Mesenchymal stem cell (in vitro differentiated cells and primary cell): ENCODE measurements at regions not wholly inside any gene's neighbourhood (a gene's known extent, or its start where the extent isn't known, plus 50 kb on each side); places are given as distances from the start of the nearest gene placed in this dataset.
"Not testable (repeated sequence)": the region's sequence is repeated elsewhere in the genome, so short reads cannot be mapped to it uniquely, and the experiment has no call there.

Experiments
- DNase-seq: peaks from one replicate; pipeline ENCODE4 v3.0.0-alpha.2; 2013
- H2AFZ ChIP-seq: one replicate; pipeline ENCODE4 v1.6.1; 2013; ENCODE audit warnings: low read depth, mild to moderate bottlenecking, control low read depth, inconsistent platforms, low read length, moderate library complexity
- H2AK5ac ChIP-seq: 2 replicates; pipeline ENCODE4 v1.6.1; 2013; ENCODE audit warnings: low read length, moderate library complexity, mild to moderate bottlenecking, inconsistent platforms; ENCODE audit not compliant: severe bottlenecking
- H2BK120ac ChIP-seq: one replicate; pipeline ENCODE4 v1.6.1; 2013; ENCODE audit warnings: low read depth, mild to moderate bottlenecking, inconsistent platforms, low read length, moderate library complexity
- H2BK12ac ChIP-seq, 2 experiments: one replicate each; pipeline ENCODE4 v1.6.1; 2013; ENCODE audit warnings: inconsistent platforms in 2 of 2, low read length in 2 of 2, mild to moderate bottlenecking in 2 of 2, moderate library complexity in 2 of 2, control low read depth in 1 of 2
- H2BK15ac ChIP-seq: one replicate; pipeline ENCODE4 v1.6.1; 2013; ENCODE audit warnings: mild to moderate bottlenecking, low read depth, inconsistent platforms; ENCODE audit not compliant: poor library complexity, severe bottlenecking
- H2BK5ac ChIP-seq: 2 replicates; pipeline ENCODE4 v1.6.1; 2013; ENCODE audit warnings: low read depth, mild to moderate bottlenecking, low read length, control low read depth, inconsistent platforms; ENCODE audit not compliant: poor library complexity, severe bottlenecking
- H3K14ac ChIP-seq, 2 experiments: one replicate each; pipeline ENCODE4 v1.6.1; 2013; ENCODE audit warnings: inconsistent platforms in 2 of 2, low read length in 2 of 2, control low read depth in 1 of 2, mild to moderate bottlenecking in 1 of 2, moderate library complexity in 1 of 2
- H3K18ac ChIP-seq, 2 experiments: one replicate each; pipeline ENCODE4 v1.6.1; 2013; ENCODE audit warnings: inconsistent platforms in 2 of 2, low read length in 2 of 2, control low read depth in 1 of 2, low read depth in 1 of 2, mild to moderate bottlenecking in 1 of 2
- H3K23ac ChIP-seq, 2 experiments: one replicate each; pipeline ENCODE4 v1.6.1; 2013; ENCODE audit warnings: inconsistent platforms in 2 of 2, low read length in 2 of 2, mild to moderate bottlenecking in 2 of 2, moderate library complexity in 2 of 2, control low read depth in 1 of 2
- H3K27ac ChIP-seq: 2 replicates; pipeline ENCODE4 v1.5.1; 2013; ENCODE audit warnings: mild to moderate bottlenecking, moderate library complexity, low read length, control low read depth, inconsistent platforms; ENCODE audit not compliant: poor library complexity, severe bottlenecking
- H3K27me3 ChIP-seq, 2 experiments: 2 replicates each; pipeline versions ENCODE4 v1.6.1 to v1.7.0; 2013; ENCODE audit warnings: low read length in 2 of 2, mild to moderate bottlenecking in 2 of 2, moderate library complexity in 2 of 2, control low read depth in 1 of 2, inconsistent platforms in 1 of 2; ENCODE audit not compliant: control insufficient read depth in 1 of 2, insufficient read depth in 1 of 2
- H3K36me3 ChIP-seq, 2 experiments: 2 replicates each; pipeline versions ENCODE4 v1.6.1 to v1.7.0; 2013; ENCODE audit warnings: low read length in 2 of 2, control low read depth in 1 of 2, inconsistent platforms in 1 of 2, low read depth in 1 of 2, mild to moderate bottlenecking in 1 of 2; ENCODE audit not compliant: insufficient read depth in 2 of 2, control insufficient read depth in 1 of 2
- H3K4ac ChIP-seq, 2 experiments: one replicate each; pipeline ENCODE4 v1.6.1; 2013; ENCODE audit warnings: inconsistent platforms in 2 of 2, low read length in 2 of 2, mild to moderate bottlenecking in 2 of 2, moderate library complexity in 2 of 2, control low read depth in 1 of 2, low read depth in 1 of 2
- H3K4me1 ChIP-seq: 2 replicates; pipeline ENCODE4 v1.6.1; 2013; ENCODE audit warnings: low read depth, low read length, control low read depth; ENCODE audit not compliant: control insufficient read depth, insufficient read depth
- H3K4me2 ChIP-seq: 2 replicates; pipeline ENCODE4 v1.6.1; 2013; ENCODE audit warnings: low read length, mild to moderate bottlenecking, inconsistent platforms; ENCODE audit not compliant: poor library complexity, severe bottlenecking
- H3K4me3 ChIP-seq, 2 experiments: 2 replicates each; pipeline versions ENCODE4 v1.5.1 to v1.7.0; 2013; ENCODE audit warnings: low read length in 2 of 2, mild to moderate bottlenecking in 2 of 2, control low read depth in 1 of 2, low read depth in 1 of 2; ENCODE audit not compliant: insufficient read depth in 1 of 2
- H3K79me1 ChIP-seq: replicated peaks from 2 replicates; pipeline ENCODE4 v1.6.1; 2013; ENCODE audit warnings: mild to moderate bottlenecking, control low read depth, low read length, inconsistent platforms; ENCODE audit not compliant: poor library complexity, severe bottlenecking
- H3K9ac ChIP-seq: 2 replicates; pipeline ENCODE4 v1.7.0; 2013; ENCODE audit warnings: mild to moderate bottlenecking, low read length, moderate library complexity
- H3K9me3 ChIP-seq: 2 replicates; pipeline ENCODE4 v1.7.0; 2013; ENCODE audit warnings: mild to moderate bottlenecking, low read length; ENCODE audit not compliant: control insufficient read depth
- H4K8ac ChIP-seq: one replicate; pipeline ENCODE4 v1.6.1; 2013; ENCODE audit warnings: inconsistent platforms, mild to moderate bottlenecking, low read length, moderate library complexity
- H4K91ac ChIP-seq: one replicate; pipeline ENCODE4 v1.6.1; 2013; ENCODE audit warnings: mild to moderate bottlenecking, low read length, inconsistent platforms
- WGBS: methylation state at CpG from one replicate; pipeline ENCODE4 v1.1.7; 2013; ENCODE audit warnings: mixed read lengths; 5-methylcytosine and 5-hydroxymethylcytosine counted together

DNA sequence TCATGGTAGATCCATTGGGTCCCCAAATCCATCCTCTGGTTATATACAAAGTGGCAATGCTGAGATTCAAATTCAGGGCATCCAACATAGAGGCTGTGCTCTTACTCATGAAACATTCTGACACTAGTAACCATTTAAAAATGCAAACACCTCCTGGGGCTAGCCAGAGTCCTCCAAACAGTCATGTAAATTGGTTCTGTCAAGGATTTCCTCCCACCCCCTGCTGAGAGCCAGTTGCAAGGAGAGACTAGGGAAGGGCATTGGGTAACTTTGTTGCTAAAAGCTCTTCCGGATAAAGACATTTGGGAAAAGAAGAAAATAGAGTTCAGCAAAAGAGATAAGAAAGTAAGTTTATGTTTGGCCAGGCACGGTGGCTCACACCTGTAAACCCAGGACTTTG, 58.3 kb downstream of the ART5 start:
- H3K4me1 ChIP-seq, H2AK5ac ChIP-seq, H2BK5ac ChIP-seq, H4K8ac ChIP-seq, H3K4me3 ChIP-seq, H3K9me3 ChIP-seq, H4K91ac ChIP-seq, H3K14ac ChIP-seq, H3K23ac ChIP-seq, H3K79me1 ChIP-seq, H3K36me3 ChIP-seq, H2BK12ac ChIP-seq, H2BK15ac ChIP-seq, H3K9ac ChIP-seq, H3K27ac ChIP-seq, H3K4ac ChIP-seq, H3K18ac ChIP-seq, H2AFZ ChIP-seq, DNase-seq, H2BK120ac ChIP-seq, H3K4me2 ChIP-seq: not testable (repeated sequence)
- H3K27me3 ChIP-seq: peaks cover 6 to 15% of the 10 kb centered on the region in 2 experiments
- WGBS: 12% methylated on average over 2 of the region's 2 CpGs

DNA sequence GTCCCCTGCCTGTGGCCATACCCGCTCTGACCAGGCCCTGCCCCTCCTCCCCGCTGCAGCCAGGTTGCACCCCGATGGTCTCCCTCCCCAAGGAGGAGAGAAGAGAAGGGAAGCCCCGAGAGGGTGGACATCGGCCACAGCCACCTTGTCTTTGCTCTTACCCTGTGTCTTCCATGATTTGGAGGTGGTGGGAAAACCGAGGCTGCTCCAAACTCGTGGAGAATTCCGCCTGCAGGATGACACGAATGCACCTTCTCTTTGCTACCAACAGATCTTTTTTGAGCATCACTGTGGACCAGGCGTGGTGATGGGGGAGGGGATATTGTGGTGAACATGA, 60.4 kb downstream of the ART5 start:
- H3K27ac ChIP-seq, H3K23ac ChIP-seq, H3K4me3 ChIP-seq, H3K9me3 ChIP-seq, H4K91ac ChIP-seq, H2BK5ac ChIP-seq, H4K8ac ChIP-seq, H3K9ac ChIP-seq, H2BK12ac ChIP-seq, H2AFZ ChIP-seq, H2AK5ac ChIP-seq, H3K4me2 ChIP-seq, H2BK15ac ChIP-seq, H2BK120ac ChIP-seq, DNase-seq, H3K4me1 ChIP-seq, H3K18ac ChIP-seq, H3K79me1 ChIP-seq, H3K4ac ChIP-seq, H3K36me3 ChIP-seq, H3K14ac ChIP-seq: not testable (repeated sequence)
- 50% methylated on average over 5 of the region's 10 CpGs for WGBS
- peaks cover 11 to 22% of the 10 kb centered on the region in 2 experiments for H3K27me3 ChIP-seq

DNA sequence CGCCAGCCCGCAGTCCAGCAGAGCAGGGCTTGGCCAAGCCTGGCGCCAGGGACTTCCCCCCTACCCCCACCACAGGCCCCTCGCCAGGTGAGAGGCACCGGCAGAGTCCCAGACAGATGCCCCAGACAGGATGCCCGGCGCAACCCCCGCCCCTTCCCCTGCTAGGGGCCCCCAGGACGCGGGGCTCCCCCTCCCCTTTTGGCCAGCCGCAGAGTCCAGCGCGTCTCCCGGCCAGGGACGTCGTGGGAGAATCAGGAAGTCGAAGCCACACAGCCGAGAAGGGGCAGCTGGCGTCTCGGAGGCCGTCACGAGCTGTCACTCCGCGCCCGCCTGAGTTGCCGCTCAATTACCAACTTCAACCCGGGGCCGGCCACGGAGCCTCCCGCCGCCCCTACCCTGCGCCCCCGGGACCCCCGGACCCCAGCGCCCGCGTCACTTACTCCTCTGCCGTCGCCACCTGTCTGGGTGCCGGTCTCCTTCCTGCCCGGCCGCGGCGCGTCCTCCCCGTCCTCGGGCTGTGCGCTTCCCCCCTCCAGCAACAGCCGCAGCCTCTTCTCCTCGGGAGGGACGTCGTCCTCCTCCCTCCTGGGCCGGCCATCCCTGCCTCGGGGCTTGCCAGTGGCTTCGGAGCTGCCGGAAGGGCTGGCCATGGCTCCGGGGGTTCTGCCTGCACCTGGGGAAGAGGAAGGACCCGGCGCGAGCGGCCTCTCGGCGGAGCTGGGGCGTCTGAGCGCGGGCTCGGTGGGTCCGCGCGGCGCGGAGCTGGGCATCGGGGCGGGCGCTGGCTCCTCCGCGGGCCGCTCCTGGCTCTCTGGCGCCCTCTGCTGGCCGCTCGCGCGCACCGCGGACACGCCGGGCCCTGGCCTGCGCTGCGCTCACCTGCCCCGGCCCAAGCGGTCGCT, 61.1 kb downstream of the ART5 start:
- not testable (repeated sequence) for H4K8ac ChIP-seq, H3K79me1 ChIP-seq, H3K36me3 ChIP-seq, H2AFZ ChIP-seq, H2BK15ac ChIP-seq, H3K27ac ChIP-seq, H2BK120ac ChIP-seq, H4K91ac ChIP-seq, H3K9me3 ChIP-seq, H2AK5ac ChIP-seq, H2BK5ac ChIP-seq, H3K23ac ChIP-seq, H3K9ac ChIP-seq, H3K18ac ChIP-seq, H3K14ac ChIP-seq, H2BK12ac ChIP-seq, H3K4ac ChIP-seq
- Histone ChIP-seq H3K4me2 (peak overlapping the region; percentile 68), H3K4me1 (peaks cover 11% of the 10 kb centered on the region), H3K27me3 (peaks cover 11 to 26% of the 10 kb centered on the region in 2 experiments), H3K4me3 (peak overlapping the region; percentile 42 to 62)
- 2% methylated on average over 35 of the region's 92 CpGs for WGBS
- peak; percentile 2 for DNase-seq

DNA sequence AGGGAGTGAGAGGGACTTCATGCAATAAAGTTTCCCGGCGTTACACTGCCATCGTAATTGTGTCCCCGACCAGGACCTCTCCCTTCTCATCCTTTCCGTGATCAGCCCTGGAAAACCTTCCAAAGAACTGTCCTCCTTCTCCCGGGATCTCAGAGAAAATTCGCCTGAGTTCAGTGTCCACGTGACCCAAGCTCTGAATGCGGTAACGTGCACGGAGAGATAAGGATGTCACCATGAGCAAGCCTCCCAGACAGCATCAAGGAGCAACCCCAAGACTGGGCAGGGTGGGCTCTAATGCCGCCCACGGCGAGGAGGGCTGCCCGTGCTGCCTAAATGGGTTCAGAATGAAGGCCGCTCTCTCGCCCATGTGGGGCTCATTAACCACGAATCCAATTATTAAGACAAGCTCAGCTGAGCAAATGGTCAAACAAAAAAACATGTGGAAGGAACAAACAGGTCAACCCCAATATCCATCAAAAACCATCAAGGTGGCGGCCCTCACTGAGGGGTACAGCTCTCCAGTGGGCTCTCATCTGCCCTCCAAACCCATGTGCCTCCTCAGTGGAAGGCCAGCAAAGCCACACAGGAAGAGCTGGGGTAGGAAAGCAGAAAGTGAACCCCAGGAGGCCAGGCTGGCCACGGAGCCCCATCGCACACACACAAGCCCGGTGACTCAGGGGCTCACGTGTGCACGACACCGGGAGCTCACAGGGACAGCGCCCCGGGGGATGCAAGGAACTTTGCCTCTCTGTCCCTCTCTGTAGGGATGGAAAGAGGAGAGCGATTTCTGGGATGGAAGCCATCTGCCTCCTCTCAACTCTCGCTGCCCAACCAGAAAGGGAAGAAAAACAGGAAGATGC, 62.0 kb downstream of the ART5 start:
- not testable (repeated sequence) for H3K27ac ChIP-seq, H3K14ac ChIP-seq, H3K18ac ChIP-seq, H3K9me3 ChIP-seq, DNase-seq, H3K23ac ChIP-seq, H3K9ac ChIP-seq, H2BK12ac ChIP-seq, H3K79me1 ChIP-seq, H2BK5ac ChIP-seq, H2AK5ac ChIP-seq, H2AFZ ChIP-seq, H3K4ac ChIP-seq, H3K36me3 ChIP-seq, H4K91ac ChIP-seq, H2BK120ac ChIP-seq, H4K8ac ChIP-seq, H3K4me2 ChIP-seq, H2BK15ac ChIP-seq
- peak overlapping the region in 1 of 2 experiments; percentile 13 for H3K4me3 ChIP-seq
- WGBS: 81% methylated on average over 16 of the region's 29 CpGs
- H3K27me3 ChIP-seq: peaks cover 11 to 23% of the 10 kb centered on the region in 2 experiments
- H3K4me1 ChIP-seq: peaks cover 13% of the 10 kb centered on the region
